Neural cell (in vitro differentiated cells): ENCODE measurements at regions not wholly inside any gene's neighbourhood (a gene's known extent, or its start where the extent isn't known, plus 50 kb on each side); places are given as distances from the start of the nearest gene placed in this dataset.

Experiments used
- CTCF ChIP-seq: fragments of 450-650 bp; IDR thresholded peaks from 2 replicates; pipeline ENCODE4 v1.5.1; 2014; ENCODE audit warnings: antibody characterized with exemption, mild to moderate bottlenecking, moderate library complexity; ENCODE audit not compliant: poor library complexity, severe bottlenecking
- EP300 ChIP-seq: fragments of 450-650 bp; conservative IDR thresholded peaks from 2 replicates; pipeline ENCODE4 v1.6.1; 2014; ENCODE audit warnings: antibody characterized with exemption, mild to moderate bottlenecking, moderate library complexity; ENCODE audit not compliant: poor library complexity, severe bottlenecking
- EZH2 ChIP-seq: fragments of 200-600, 300-800 bp; shearing (Covaris generic), sonication (generic); IDR thresholded peaks from 2 replicates; pipeline ENCODE4 v1.6.1; 2014; ENCODE audit warnings: antibody characterized with exemption, low read length, borderline replicate concordance, mild to moderate bottlenecking; ENCODE audit not compliant: insufficient read depth, poor library complexity, severe bottlenecking
- MXI1 ChIP-seq: fragments of 450-650 bp; conservative IDR thresholded peaks from 2 replicates; pipeline ENCODE4 v1.6.1; 2014; ENCODE audit warnings: antibody characterized with exemption, mild to moderate bottlenecking; ENCODE audit not compliant: poor library complexity, severe bottlenecking
- POLR2AphosphoS5 ChIP-seq: IDR thresholded peaks from 2 replicates; pipeline ENCODE4 v1.6.1; 2012
- RAD21 ChIP-seq: fragments of 450-650 bp; conservative IDR thresholded peaks from 2 replicates; pipeline ENCODE4 v1.6.1; 2014; ENCODE audit warnings: antibody characterized with exemption, mild to moderate bottlenecking, moderate library complexity
- REST ChIP-seq: IDR thresholded peaks from 2 replicates; pipeline ENCODE4 v1.6.1; 2012; ENCODE audit warnings: borderline replicate concordance
- SMC3 ChIP-seq: fragments of 450-650 bp; conservative IDR thresholded peaks from 2 replicates; pipeline ENCODE4 v1.6.1; 2014; ENCODE audit warnings: antibody characterized with exemption, mild to moderate bottlenecking, moderate library complexity; ENCODE audit not compliant: poor library complexity
- TAF1 ChIP-seq: IDR thresholded peaks from 2 replicates; pipeline ENCODE4 v1.6.1; 2012; ENCODE audit warnings: low read depth

- TF ChIP-seq EZH2 (no peak), CTCF (no peak), REST (no peak), POLR2AphosphoS5 (no peak), MXI1 (no peak), RAD21 (no peak), EP300 (no peak), TAF1 (no peak), SMC3 (no peak)
These were observed 68.9 kb upstream of the ADAMTS5 start for GRCh38 chr21:27035791-27036190.
